DMS 273 (cell line): ENCODE measurements at regions not wholly inside any gene's neighbourhood (a gene's known extent, or its start where the extent isn't known, plus 50 kb on each side); places are given as distances from the start of the nearest gene placed in this dataset.

ENCODE experiments used
- DNase-seq: peaks from one replicate; lab custom pipeline; 2025; ENCODE audit not compliant: unreplicated experiment; lab: John Stamatoyannopoulos, UW

DNA sequence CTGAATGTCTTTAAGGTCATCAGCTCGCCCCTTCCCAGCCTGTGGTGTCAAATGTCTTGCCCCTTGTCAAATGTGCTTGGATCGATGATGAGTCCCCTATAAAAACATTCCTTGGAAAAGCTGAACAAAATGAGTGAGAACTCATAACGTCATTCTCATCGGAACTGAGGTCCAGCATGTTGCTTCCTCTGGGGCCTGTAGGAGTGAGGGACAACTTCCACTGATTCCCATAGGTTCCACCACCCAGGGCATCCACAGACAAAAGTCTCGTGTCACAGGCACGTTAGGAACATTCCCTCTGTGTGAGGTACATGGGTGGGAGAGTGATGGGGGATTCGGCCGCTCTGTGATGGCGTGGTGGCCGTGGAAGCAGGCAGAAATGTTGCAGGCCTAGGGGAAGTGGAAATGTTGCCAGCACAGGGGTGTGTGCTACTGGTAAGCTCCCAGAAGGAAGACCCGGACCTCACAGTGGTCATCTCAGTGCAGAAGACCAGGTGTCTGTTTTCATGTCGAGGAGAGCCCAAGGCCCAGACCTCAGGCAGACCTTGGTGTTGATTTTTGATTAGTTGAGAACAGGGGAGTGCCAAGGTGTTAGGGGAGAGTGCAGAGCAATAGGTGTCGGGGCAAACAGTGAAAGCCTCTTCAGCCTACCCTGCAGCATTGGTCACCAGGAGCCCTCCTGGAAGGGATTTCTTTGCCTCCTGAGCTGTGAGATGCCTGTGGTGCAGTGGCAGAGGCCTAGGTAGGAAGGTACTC is 96.8 kb downstream of the SNRPN start:
- no peak for DNase-seq

DNA sequence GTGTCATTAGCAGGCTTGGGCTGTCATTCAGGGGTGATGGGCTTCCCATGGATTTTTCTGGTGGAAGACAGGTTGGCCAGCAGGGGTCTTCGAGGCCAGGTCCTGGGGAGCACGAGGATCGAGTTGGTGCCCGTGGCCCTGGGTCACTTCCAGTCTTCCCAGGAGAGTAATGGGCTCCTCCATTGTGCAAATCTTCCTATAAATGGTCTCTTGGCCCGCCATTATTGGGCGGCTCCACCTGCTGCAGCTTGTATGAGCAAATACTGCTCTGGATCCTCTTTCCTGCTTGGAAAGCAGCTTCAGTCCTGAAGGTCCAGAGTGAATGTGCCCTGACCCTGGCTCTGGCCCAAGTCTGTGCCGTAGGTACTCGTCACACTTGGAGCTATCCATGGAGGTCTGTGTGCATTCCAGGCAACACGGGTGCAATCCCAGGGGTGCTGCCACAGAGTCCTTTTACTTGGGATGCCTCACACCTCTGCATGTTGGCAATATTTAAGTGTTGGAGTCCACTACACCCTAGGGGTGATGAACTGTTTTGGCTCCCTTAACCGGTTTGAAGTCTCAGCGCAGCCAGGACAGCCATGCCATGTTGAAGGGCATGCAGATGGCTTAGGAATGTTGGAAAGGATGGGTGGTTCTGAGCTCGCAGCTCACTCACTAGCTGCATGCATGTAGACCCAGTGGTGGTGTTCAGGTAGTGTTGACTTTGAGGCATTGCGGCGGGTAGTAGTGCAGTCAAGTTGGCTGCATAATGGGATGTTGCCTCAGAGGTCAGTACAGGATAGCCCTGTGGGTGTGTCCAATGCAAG is 97.6 kb downstream of the SNRPN start:
- no peak for DNase-seq

DNA sequence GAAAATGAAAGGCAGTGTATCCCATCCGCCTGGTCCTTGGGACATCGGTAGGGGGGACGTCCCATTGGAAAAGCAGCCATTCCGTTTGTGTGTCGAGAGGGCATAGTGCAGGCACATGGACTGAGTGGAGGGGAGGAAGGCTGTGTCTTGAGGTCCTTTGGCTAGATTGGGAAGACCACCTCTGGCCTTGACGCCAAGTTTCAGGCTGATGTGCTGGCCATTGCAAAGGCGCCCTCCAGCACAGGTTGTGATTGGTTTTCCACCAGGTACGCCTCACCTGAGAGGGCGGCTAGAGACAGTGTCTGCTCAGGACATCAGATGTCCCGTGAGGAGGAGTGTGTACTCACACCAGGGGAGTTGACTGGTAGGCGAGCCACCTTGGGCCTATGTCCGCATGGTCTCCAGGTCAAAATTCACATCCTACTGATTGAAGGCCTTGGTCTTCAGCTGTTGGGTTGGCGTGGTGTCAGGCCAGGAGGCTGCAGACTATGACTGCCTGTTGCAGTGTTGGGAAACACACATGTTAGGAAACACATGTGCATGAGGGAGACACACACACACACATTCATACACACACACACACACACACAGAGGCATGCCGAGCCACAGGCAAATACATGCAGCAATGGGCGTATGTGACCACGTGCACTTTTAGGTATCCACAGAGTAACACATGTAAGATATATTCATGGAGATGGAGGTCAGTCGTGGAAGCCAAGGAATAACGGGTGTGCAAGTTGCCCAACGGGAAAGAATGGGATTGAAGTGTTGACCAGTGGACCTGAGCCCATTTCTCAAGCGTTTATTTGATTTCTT is 98.4 kb downstream of the SNRPN start:
- no peak for DNase-seq

DNA sequence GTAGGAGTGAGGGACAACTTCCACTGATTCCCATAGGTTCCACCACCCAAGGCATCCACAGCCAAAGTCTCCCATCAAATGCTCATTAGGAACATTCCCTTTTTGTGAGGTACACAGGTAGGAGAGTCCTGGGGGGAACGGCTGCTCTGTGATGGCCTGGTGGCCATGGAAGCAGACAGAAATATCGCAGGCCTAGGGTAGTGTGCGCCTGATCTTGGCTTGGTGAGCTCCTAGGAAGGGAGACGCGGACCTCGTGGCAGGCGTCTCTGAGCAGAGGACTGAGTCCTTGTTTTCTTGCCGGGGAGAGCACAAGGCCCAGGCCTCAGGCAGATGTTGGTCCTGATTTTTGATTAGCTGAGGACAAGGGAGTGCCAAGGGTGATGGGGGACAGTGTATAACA is 99.5 kb downstream of the SNRPN start:
- no peak for DNase-seq

DNA sequence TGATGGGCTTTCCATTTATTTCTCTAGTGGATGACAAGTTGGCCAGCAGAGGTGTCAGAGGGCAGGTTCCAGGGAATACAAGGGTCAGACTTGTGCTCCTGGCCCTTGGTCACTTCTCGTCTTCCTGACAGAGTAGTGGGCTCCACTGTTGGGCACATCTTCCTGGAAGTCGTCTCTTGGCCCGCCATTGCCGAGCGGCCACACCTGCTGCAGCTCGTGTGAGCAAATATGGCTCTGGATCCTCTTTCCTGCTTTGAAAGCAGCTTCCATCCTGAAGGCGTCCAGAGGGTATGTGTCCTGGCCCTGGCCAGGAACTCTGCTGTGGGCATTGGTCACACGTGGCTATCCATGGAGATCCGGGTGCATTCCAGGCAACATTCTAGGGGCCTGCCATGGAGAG is 100.2 kb downstream of the SNRPN start:
- DNase-seq = no peak

- no peak for DNase-seq
These were observed 100.7 kb downstream of the SNRPN start for GRCh38 chr15:25055356-25056068.

DNA sequence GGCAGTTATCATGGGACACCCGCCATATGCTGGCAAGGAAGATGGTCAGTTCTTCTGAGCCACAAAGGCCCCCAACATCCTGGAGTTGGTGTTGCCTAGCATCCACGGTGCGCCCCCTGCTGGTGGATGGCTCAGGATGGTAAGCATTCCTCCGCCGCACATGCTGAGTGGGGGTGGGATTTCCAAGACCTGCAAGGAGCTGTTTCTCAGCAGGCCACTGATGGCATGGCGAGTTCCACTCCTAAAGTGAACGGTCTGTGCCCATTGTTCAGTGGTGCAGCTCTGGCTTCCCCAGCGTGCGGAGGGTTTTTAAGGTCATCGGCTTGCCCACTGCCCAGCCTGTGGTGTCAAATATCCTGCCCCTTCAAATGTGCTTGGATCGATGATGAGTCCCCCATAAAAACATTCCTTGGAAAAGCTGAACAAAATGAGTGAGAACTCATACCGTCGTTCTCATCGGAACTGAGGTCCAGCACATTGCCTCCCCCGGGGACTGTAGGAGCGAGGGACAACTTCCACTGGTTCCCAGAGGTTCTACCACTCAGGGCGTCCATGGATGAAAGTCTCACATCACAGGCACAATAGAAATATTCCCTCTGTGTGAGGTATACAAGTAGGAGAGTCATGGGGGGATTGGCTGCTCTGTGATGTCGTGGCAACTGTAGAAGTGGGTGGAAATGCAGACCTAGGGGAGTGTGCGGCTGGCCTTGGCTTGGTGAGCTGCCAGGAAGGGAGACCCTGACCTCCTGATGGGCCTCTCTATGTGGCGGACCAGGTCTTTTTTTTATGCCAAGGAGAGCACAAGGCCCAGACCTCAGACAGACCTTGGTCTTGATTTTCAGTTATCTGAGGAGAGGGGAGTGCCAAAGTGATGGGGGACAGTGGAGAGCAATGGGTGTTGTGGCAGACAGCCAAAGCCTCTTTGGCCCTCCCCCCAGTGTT is 102.0 kb downstream of the SNRPN start:
- no peak for DNase-seq

- no peak for DNase-seq
These were observed 102.8 kb downstream of the SNRPN start for GRCh38 chr15:25057574-25057973.

DNA sequence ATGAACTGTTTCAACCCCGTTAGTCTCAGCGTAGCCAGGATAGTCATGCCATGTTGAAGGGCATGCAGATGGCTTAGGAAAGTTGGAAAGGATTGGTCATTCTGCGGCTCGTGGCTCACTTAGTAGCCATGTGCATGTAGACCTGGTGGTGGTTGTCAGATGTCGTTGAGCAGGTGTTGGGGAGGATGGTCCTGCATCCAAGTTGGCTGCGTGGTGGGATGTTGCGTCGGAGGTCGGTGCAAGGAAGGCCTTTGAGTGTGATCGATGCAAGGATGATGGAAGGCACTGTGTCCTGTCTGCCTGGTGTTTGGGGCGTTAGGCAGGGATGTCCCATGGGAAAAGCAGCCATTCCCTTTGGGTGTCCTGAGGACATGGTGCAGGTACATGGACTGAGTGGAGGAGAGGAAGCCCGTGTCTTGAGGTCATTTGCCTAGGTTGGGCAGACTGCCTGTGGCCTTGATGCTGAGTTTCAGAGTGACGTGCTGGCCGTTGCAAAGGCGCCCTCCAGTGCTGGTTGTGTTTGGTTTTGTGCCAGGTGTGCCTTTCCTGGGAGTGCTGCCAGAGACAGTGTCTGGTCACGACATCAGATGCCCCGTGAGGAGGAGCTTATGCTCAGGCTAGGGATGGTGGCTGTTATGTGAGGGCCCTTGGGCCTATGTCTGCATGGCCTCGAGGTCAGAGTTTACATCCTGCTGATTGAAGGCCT is 103.4 kb downstream of the SNRPN start:
- no peak for DNase-seq

GRCh38 chr15:25059698-25060471 is 105.1 kb downstream of the SNRPN start:
- DNase-seq = no peak

GRCh38 chr15:25060472-25060803 is 105.7 kb downstream of the SNRPN start:
- no peak for DNase-seq

GRCh38 chr15:25060996-25061620 is 106.3 kb downstream of the SNRPN start:
- DNase-seq = no peak

DNA sequence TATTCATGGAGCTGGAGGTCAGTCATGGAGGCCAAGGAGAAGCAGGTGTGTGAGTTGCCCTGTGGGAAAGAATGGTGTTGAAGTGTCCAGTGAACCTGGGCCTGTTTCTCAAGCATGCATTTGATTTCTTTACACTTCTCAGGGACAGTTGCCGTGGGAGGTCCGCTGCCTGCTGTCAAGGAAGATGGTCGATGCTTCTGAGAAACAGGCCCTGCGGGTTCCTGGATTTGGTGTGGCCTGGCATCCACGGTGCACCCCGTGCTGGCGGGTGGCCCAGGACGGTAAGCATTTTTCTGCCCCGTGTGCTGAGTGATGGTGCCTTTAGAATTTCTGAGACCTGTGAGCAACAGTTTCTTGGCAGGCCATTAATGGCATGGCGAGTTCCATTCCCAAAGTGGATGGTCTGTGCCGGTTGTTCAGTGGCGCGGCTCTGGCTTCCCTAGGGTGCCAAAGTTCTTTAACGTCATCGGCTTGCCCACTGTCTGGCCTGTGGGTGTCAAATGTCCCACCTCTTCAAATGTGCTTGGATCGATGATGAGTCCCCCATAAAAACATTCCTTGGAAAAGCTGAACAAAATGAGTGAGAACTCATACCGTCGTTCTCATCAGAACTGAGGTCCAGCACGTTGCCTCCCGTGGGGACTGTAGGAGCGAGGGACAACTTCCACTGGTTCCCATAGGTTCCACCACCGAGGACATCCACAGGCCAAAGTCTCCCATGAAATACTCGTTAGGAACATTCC is 107.2 kb downstream of the SNRPN start:
- DNase-seq = no peak

- no peak for DNase-seq
These were observed 108.0 kb downstream of the SNRPN start for GRCh38 chr15:25062551-25063430.

GRCh38 chr15:25065286-25065685 is 110.5 kb downstream of the SNRPN start:
- DNase-seq = no peak

DNA sequence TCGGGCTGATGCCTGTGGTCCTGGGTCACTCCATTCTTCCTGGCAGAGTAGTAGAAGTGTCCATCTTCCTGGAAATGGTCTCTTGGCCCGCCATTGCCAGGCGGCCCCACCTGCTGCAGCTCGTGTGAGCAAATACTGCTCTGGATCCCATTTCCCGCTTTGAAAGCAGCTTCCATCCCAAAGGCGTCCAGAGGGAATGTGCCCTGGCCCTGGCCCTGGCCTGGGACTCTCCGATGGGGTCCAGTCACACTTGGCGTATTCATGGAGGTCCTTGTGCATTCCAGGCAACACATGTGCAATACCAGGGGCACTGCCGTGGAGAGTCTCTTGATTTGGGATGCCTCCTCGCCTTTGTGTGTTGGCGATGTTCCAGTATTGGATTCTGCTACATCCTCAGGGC is 111.1 kb downstream of the SNRPN start:
- no peak for DNase-seq

GRCh38 chr15:25066708-25067107 is 111.9 kb downstream of the SNRPN start:
- DNase-seq = no peak
